B cell (primary cell): ENCODE measurements at regions not wholly inside any gene's neighbourhood (a gene's known extent, or its start where the extent isn't known, plus 50 kb on each side); places are given as distances from the start of the nearest gene placed in this dataset.

ENCODE experiments used
- ATAC-seq: fragments of 200-7000 bp; cut with Tn5 transposase; one replicate; pipeline ENCODE4 v1.10.0; 2021; ENCODE audit warnings: low read depth, mild to moderate bottlenecking, moderate number of reproducible peaks, moderate library complexity
- CTCF ChIA-PET: fragments of 350-600 bp; sonication (Branson Sonifier 250); formaldehyde crosslinking; loops from one replicate; lab custom pipeline; 2021; ENCODE audit warnings: antibody characterized with exemption, inconsistent platforms; lab: Charles Lee
- POLR2A ChIA-PET: fragments of 350-600 bp; sonication (Branson Sonifier 250); formaldehyde crosslinking; loops from one replicate; lab custom pipeline; 2021; ENCODE audit warnings: antibody characterized with exemption; lab: Charles Lee
- DNase-seq: peaks from one replicate; pipeline ENCODE4 v3.0.0; 2013
- H2AFZ ChIP-seq: 2 replicates; pipeline ENCODE4 v1.6.1; 2012; ENCODE audit warnings: mild to moderate bottlenecking, low read depth, low read length; ENCODE audit not compliant: insufficient read depth, poor library complexity, severe bottlenecking
- H3K27ac ChIP-seq, 2 donors: 1 replicate in 1 of 2; 2 replicates in 1 of 2; pipeline ENCODE4 v1.5.1; 2012 to 2013; ENCODE audit warnings: low read length in 2 of 2, mild to moderate bottlenecking in 2 of 2, moderate library complexity in 1 of 2
- H3K27me3 ChIP-seq, 4 experiments: fragments of 200-600 bp in 1 of 4; sonication (generic) in 1 of 4; replicated peaks in 1 of 4; 1 replicate in 2 of 4; 2 replicates in 2 of 4; pipeline versions ENCODE4 v1.6.1 to v1.7.0; 2013 to 2016; ENCODE audit warnings: low read length in 3 of 4, mild to moderate bottlenecking in 2 of 4, mixed read lengths in 1 of 4, moderate library complexity in 1 of 4; ENCODE audit not compliant: insufficient read depth in 4 of 4, control insufficient read depth in 3 of 4; ENCODE audit errors: control extremely low read depth in 1 of 4
- H3K36me3 ChIP-seq, 2 experiments: replicated peaks in 1 of 2; 1 replicate in 1 of 2; 2 replicates in 1 of 2; pipeline versions ENCODE4 v1.6.1 to v1.7.1; 2013; ENCODE audit warnings: low read length in 1 of 2; ENCODE audit not compliant: insufficient read depth in 2 of 2, control insufficient read depth in 1 of 2; ENCODE audit errors: control extremely low read depth in 1 of 2, extremely low read depth in 1 of 2
- H3K4me1 ChIP-seq, 2 donors: fragments of 200-600 bp in 1 of 2; sonication (generic) in 1 of 2; 1 replicate in 1 of 2; 2 replicates in 1 of 2; pipeline versions ENCODE4 v1.5.1 to v1.6.1; 2013 to 2017; ENCODE audit warnings: low read length in 2 of 2; ENCODE audit not compliant: control insufficient read depth in 2 of 2, insufficient read depth in 2 of 2
- H3K4me2 ChIP-seq: replicated peaks from 2 replicates; pipeline ENCODE3; 2012; ENCODE audit warnings: mild to moderate bottlenecking, low read depth, low read length; ENCODE audit not compliant: poor library complexity, severe bottlenecking
- H3K4me3 ChIP-seq, 5 experiments: fragments of 200-600 bp in 1 of 5; sonication (generic) in 1 of 5; 1 replicate in 3 of 5; 2 replicates in 2 of 5; pipeline versions ENCODE4 v1.5.1 to v1.7.0; 2011 to 2016; ENCODE audit warnings: low read length in 4 of 5, mild to moderate bottlenecking in 4 of 5, low read depth in 2 of 5, control low read depth in 1 of 5, moderate library complexity in 1 of 5; ENCODE audit not compliant: insufficient read depth in 1 of 5; ENCODE audit errors: control extremely low read depth in 1 of 5, extremely low read depth in 1 of 5
- H3K79me2 ChIP-seq: fragments of 200-600 bp; sonication (generic); one replicate; pipeline ENCODE4 v1.6.0; 2016; ENCODE audit warnings: low read length; ENCODE audit not compliant: control insufficient read depth, insufficient read depth
- H3K9ac ChIP-seq: fragments of 200-600 bp; sonication (generic); 2 replicates; pipeline ENCODE4 v1.6.1; 2017; ENCODE audit warnings: mild to moderate bottlenecking, low read length, moderate library complexity
- H3K9me3 ChIP-seq, 3 donors: one replicate each; pipeline versions ENCODE4 v1.6.1 to v1.7.1; 2013; ENCODE audit warnings: low read length in 2 of 3; ENCODE audit not compliant: control insufficient read depth in 2 of 3, insufficient read depth in 1 of 3; ENCODE audit errors: control extremely low read depth in 1 of 3
- H4K20me1 ChIP-seq: 2 replicates; pipeline ENCODE4 v1.6.0; 2012; ENCODE audit warnings: mild to moderate bottlenecking, low read length; ENCODE audit not compliant: insufficient read depth, control insufficient read depth, poor library complexity, severe bottlenecking
- H3K27ac Mint-ChIP-seq: one replicate; pipeline ENCODE4 v1.8.0; 2021; ENCODE audit warnings: mixed read lengths
- H3K27me3 Mint-ChIP-seq: one replicate; pipeline ENCODE4 v1.8.0; 2021; ENCODE audit warnings: mixed read lengths
- H3K4me1 Mint-ChIP-seq: one replicate; pipeline ENCODE4 v1.8.0; 2021; ENCODE audit warnings: mixed read lengths
- H3K4me3 Mint-ChIP-seq: one replicate; pipeline ENCODE4 v1.8.0; 2021; ENCODE audit warnings: mixed read lengths
- H3K9me3 Mint-ChIP-seq: one replicate; pipeline ENCODE4 v1.8.0; 2022; ENCODE audit warnings: mixed read lengths; ENCODE audit not compliant: insufficient read depth
- CTCF ChIP-seq: fragments of 200-600 bp; IDR thresholded peaks from one replicate; pipeline ENCODE4 v1.8.0; 2022; ENCODE audit warnings: antibody characterized with exemption, mild to moderate bottlenecking
- EZH2 ChIP-seq: IDR thresholded peaks from 2 replicates; pipeline ENCODE4 v1.6.1; 2012; ENCODE audit warnings: borderline replicate concordance, low read depth, mild to moderate bottlenecking, moderate library complexity, low read length; ENCODE audit not compliant: insufficient read depth, poor library complexity, severe bottlenecking
- WGBS: methylation state at CpG from one replicate; pipeline ENCODE4 v1.1.5; 2013; ENCODE audit warnings: missing lambda C conversion rate; ENCODE audit not compliant: insufficient coverage; 5-methylcytosine and 5-hydroxymethylcytosine counted together
- intact Hi-C: fragments of 100-400 bp; cut with micrococcal nuclease; formaldehyde crosslinking; loops from one replicate; pipeline ENCODE4 v1.10.0; 2022

- no peaks in the 10 kb centered on the region for H3K4me1 Mint-ChIP-seq
- Histone ChIP-seq H3K9me3 (peaks cover 0 to 4% (median 0%) of the 10 kb centered on the region in 3 donors), H3K9ac (no peak overlapping the region), H3K36me3 (no peaks in the 10 kb centered on the region), H4K20me1 (no peaks in the 10 kb centered on the region), H2AFZ (no peak overlapping the region), H3K27ac (no peak overlapping the region), H3K4me1 (no peaks in the 10 kb centered on the region), H3K79me2 (no peaks in the 10 kb centered on the region), H3K4me3 (no peak overlapping the region), H3K4me2 (no peak overlapping the region), H3K27me3 (no peaks in the 10 kb centered on the region)
- DNase-seq = no peak
- CTCF ChIA-PET = no interaction called here
- H3K4me3 Mint-ChIP-seq = no peak overlapping the region
- intact Hi-C loops = no loop called here
- POLR2A ChIA-PET = no interaction called here
- WGBS = 92% methylated on average over 1 of the region's 1 CpG
- peaks cover 2% of the 10 kb centered on the region for H3K9me3 Mint-ChIP-seq
- peaks cover 10% of the 10 kb centered on the region for H3K27me3 Mint-ChIP-seq
- peak; percentile 19 for TF ChIP-seq CTCF
- no peak for TF ChIP-seq EZH2
- no peak for ATAC-seq
- no peak overlapping the region for H3K27ac Mint-ChIP-seq
Observed at GRCh38 chr12:107388263-107388662, 294.9 kb upstream of the CRY1 start.

DNA sequence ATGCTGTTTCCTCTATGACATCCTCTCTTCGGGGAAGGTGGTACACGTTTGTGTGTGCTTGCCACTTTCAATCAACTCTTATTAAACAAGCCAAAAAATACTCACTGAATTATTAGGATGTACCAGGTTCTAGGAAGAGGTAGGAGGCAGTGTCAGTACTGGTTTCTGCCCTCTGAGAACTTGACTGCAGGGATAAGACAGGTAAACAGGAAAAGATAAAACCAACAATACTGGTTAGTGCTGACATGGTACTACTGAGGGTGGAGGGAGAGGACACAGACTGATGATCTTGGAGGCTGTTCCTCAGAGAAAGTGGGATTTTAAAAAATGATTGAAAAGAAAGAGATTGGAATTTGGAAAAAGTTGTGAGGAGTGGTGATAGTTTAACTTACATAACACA lies 295.2 kb upstream of the PWP1 start:
- no peaks in the 10 kb centered on the region for H3K27me3 ChIP-seq
- ChIA-PET CTCF (interaction anchor here (1.0 kb wide), 1 partner anchor 259 kb away, joined by 3 read pairs; no protein-coding TSS in a partner anchor), POLR2A (interaction anchor here (0.5 kb wide), 1 partner anchor 1399 kb away, joined by 3 read pairs; no protein-coding TSS in a partner anchor)
- no peaks in the 10 kb centered on the region for H3K79me2 ChIP-seq
- no CpG with 5 or more reads among the region's 2 CpGs for WGBS
- Mint-ChIP-seq H3K9me3 (peaks cover 2% of the 10 kb centered on the region), H3K4me3 (no peak overlapping the region), H3K27me3 (peaks cover 10% of the 10 kb centered on the region), H3K27ac (no peak overlapping the region), H3K4me1 (no peaks in the 10 kb centered on the region)
- intact Hi-C loops = no loop called here
- no peak overlapping the region for H3K27ac ChIP-seq
- H3K9me3 ChIP-seq = peaks cover 0 to 4% (median 0%) of the 10 kb centered on the region in 3 donors
- DNase-seq (no peak), ATAC-seq (no peak)
- H3K36me3 ChIP-seq = no peaks in the 10 kb centered on the region
- no peaks in the 10 kb centered on the region for H4K20me1 ChIP-seq
- no peak overlapping the region for H3K4me3 ChIP-seq
- no peak overlapping the region for H3K9ac ChIP-seq
- H3K4me2 ChIP-seq = no peak overlapping the region
- H2AFZ ChIP-seq = no peak overlapping the region
- H3K4me1 ChIP-seq = no peaks in the 10 kb centered on the region
- TF ChIP-seq CTCF = no peak
- no peak for TF ChIP-seq EZH2
